A549 (cell line): ENCODE measurements at regions not wholly inside any gene's neighbourhood (a gene's known extent, or its start where the extent isn't known, plus 50 kb on each side); places are given as distances from the start of the nearest gene placed in this dataset.
"Not testable (repeated sequence)": the region's sequence is repeated elsewhere in the genome, so short reads cannot be mapped to it uniquely, and the experiment has no call there.

Experiments
- ATAC-seq, 2 experiments: fragments of 200-7000 bp in 1 of 2; fragments of >200 bp in 1 of 2; cut with Nextera tagmentation in 1 of 2; cut with Tn5 transposase in 1 of 2; 3 replicates each; pipeline versions ENCODE4 v1.8.0 to v1.9.1; 2018 to 2020; ENCODE audit warnings: mild to moderate bottlenecking in 1 of 2, moderate library complexity in 1 of 2
- CTCF ChIA-PET: fragments of 300-600 bp; sonication (Branson Sonifier 250); formaldehyde crosslinking; extraction: SDS; loops from one replicate; lab custom pipeline; 2021; ENCODE audit warnings: antibody characterized with exemption, inconsistent platforms; lab: Yijun Ruan, JAX
- POLR2A ChIA-PET: fragments of 350-600 bp; formaldehyde crosslinking; extraction: SDS; loops from one replicate; lab custom pipeline; 2021; ENCODE audit warnings: antibody characterized with exemption, inconsistent platforms; lab: Yijun Ruan, JAX
- DNase-seq, 2 experiments: peaks; one replicate each; pipeline versions ENCODE4 v3.0.0 to v3.0.0-alpha.2; 2011 to 2016; ENCODE audit warnings: low read depth in 1 of 2, low spot score in 1 of 2
- FAIRE-seq: peaks from 2 replicates; lab custom pipeline; 2011; peaks lifted over from hg19 to GRCh38; lab: Jason Lieb, UNC
- H3K27ac ChIP-seq, 2 experiments: fragments of >200 bp; sonication (Bioruptor Twin); formaldehyde crosslinking; 3 replicates each; pipeline ENCODE4 v1.5.1; 2016 to 2017
- H3K4me1 ChIP-seq: fragments of >200 bp; sonication (Bioruptor Twin); formaldehyde crosslinking; 3 replicates; pipeline ENCODE4 v1.6.1; 2016
- H3K4me2 ChIP-seq: fragments of >200 bp; sonication (Bioruptor Twin); formaldehyde crosslinking; 3 replicates; pipeline ENCODE4 v1.6.1; 2016
- H3K4me3 ChIP-seq: fragments of >200 bp; sonication (Bioruptor Twin); formaldehyde crosslinking; 3 replicates; pipeline ENCODE4 v1.5.1; 2016
- H3K9me3 ChIP-seq: fragments of >200 bp; sonication (Bioruptor Twin); formaldehyde crosslinking; 3 replicates; pipeline ENCODE4 v1.6.1; 2016
- ESRRA ChIP-seq: fragments of 150-350 bp; IDR thresholded peaks from 2 replicates; pipeline ENCODE4 v1.6.1; 2014; ENCODE audit warnings: mild to moderate bottlenecking, low read length, borderline replicate concordance
- FOSB ChIP-seq: fragments of 250-450 bp; sonication (Bioruptor Pico); IDR thresholded peaks from 2 replicates; pipeline ENCODE4 v1.5.0; 2020; ENCODE audit warnings: mild to moderate bottlenecking, moderate library complexity
- GATA3 ChIP-seq: IDR thresholded peaks from 2 replicates; pipeline ENCODE4 v1.6.1; 2012; ENCODE audit warnings: borderline replicate concordance
- HES2 ChIP-seq: fragments of >200 bp; sonication (Bioruptor Twin); formaldehyde crosslinking; IDR thresholded peaks from 2 replicates; pipeline ENCODE4 v1.6.1; 2016
- HEYL ChIP-seq: fragments of 250-450 bp; sonication (Bioruptor Pico); IDR thresholded peaks from 2 replicates; pipeline ENCODE4 v1.8.0; 2021; ENCODE audit warnings: mild to moderate bottlenecking, moderate library complexity
- HOXA7 ChIP-seq: fragments of 250-450 bp; sonication (Bioruptor Pico); IDR thresholded peaks from 2 replicates; pipeline ENCODE4 v1.5.0; 2020; ENCODE audit warnings: mild to moderate bottlenecking, moderate library complexity
- HOXB5 ChIP-seq: fragments of 250-450 bp; sonication (Bioruptor Pico); IDR thresholded peaks from 2 replicates; pipeline ENCODE4 v1.5.0; 2020; ENCODE audit warnings: mild to moderate bottlenecking, moderate library complexity
- JUN ChIP-seq, 2 experiments: fragments of >200 bp; sonication (Bioruptor Twin); formaldehyde crosslinking; IDR thresholded peaks; 2 replicates in 1 of 2; 3 replicates in 1 of 2; pipeline ENCODE4 v1.6.1; 2016 to 2017
- KDM1A ChIP-seq: fragments of 200-600 bp; sonication (generic); IDR thresholded peaks from 2 replicates; pipeline ENCODE4 v1.6.1; 2016; ENCODE audit warnings: low read depth, mild to moderate bottlenecking
- KDM5A ChIP-seq: fragments of 200-600 bp; sonication (generic); IDR thresholded peaks from 2 replicates; pipeline ENCODE4 v1.6.1; 2016; ENCODE audit warnings: antibody characterized with exemption, mild to moderate bottlenecking
- MAFK ChIP-seq: fragments of 450-650 bp; IDR thresholded peaks from 2 replicates; pipeline ENCODE4 v1.6.1; 2014; ENCODE audit not compliant: partially characterized antibody
- MAX ChIP-seq: IDR thresholded peaks from 2 replicates; pipeline ENCODE4 v1.6.1; 2012
- NPAS2 ChIP-seq: fragments of 250-450 bp; sonication (Bioruptor Pico); IDR thresholded peaks from 2 replicates; pipeline ENCODE4 v1.8.0; 2022; ENCODE audit warnings: mild to moderate bottlenecking, moderate library complexity, borderline replicate concordance
- PHF8 ChIP-seq: fragments of 200-600 bp; sonication (generic); IDR thresholded peaks from 2 replicates; pipeline ENCODE4 v1.6.1; 2016; ENCODE audit warnings: low read depth, mild to moderate bottlenecking, antibody characterized with exemption, moderate library complexity, borderline replicate concordance
- POLR2A ChIP-seq: IDR thresholded peaks from 2 replicates; pipeline ENCODE4 v1.6.1; 2012; ENCODE audit warnings: mild to moderate bottlenecking, low read length
- TFCP2L1 ChIP-seq: fragments of 250-450 bp; sonication (Bioruptor Pico); IDR thresholded peaks from 2 replicates; pipeline ENCODE4 v1.5.0; 2021; ENCODE audit warnings: mild to moderate bottlenecking
- USF2 ChIP-seq: fragments of 450-650 bp; IDR thresholded peaks from 2 replicates; pipeline ENCODE4 v1.6.1; 2014; ENCODE audit warnings: antibody characterized with exemption
- ZFP36 ChIP-seq: fragments of 450-650 bp; IDR thresholded peaks from 2 replicates; pipeline ENCODE4 v1.6.1; 2014; ENCODE audit warnings: borderline replicate concordance; ENCODE audit not compliant: partially characterized antibody
- ZNF302 ChIP-seq: fragments of 250-450 bp; sonication (Bioruptor Pico); IDR thresholded peaks from 2 replicates; pipeline ENCODE4 v1.9.0; 2021; ENCODE audit warnings: inconsistent platforms, mild to moderate bottlenecking, moderate library complexity
- WGBS: methylation state at CpG from one replicate; pipeline ENCODE4 v1.1.6; 2017; ENCODE audit errors: missing lambda C conversion rate; 5-methylcytosine and 5-hydroxymethylcytosine counted together

GRCh38 chr2:64250751-64251423 is 106.7 kb upstream of the PELI1 start:
- ChIA-PET CTCF (interaction anchor here (0.8 to 1.5 kb wide), 3 partner anchors 17 to 35 kb away, joined by 3 to 4 read pairs (median 3); no protein-coding TSS in a partner anchor), POLR2A (no interaction called here)
- H3K4me3 ChIP-seq, result no peak overlapping the region
- TF ChIP-seq ZNF302 (CRISPR knock-in tag) (no peak), TFCP2L1 (CRISPR knock-in tag) (no peak), FOSB (CRISPR knock-in tag) (no peak), KDM1A (no peak), MAFK (no peak), PHF8 (no peak), GATA3 (no peak), KDM5A (no peak), JUN (IDR thresholded peaks at IDR 0.05) (no peak), HOXB5 (CRISPR knock-in tag) (no peak), MAX (no peak), ESRRA (no peak), USF2 (no peak), HEYL (CRISPR knock-in tag) (no peak), HES2 (no peak)
- FAIRE-seq, result no peak
- no peaks in the 10 kb centered on the region for H3K4me1 ChIP-seq
- peak in 1 of 2 experiments; percentile 30; a peak in 2 of 6 replicates for ATAC-seq
- 70% methylated on average over 7 of the region's 7 CpGs for WGBS
- H3K4me2 ChIP-seq, result no peak overlapping the region
- no peak overlapping the region for H3K27ac ChIP-seq
- no peak for DNase-seq
- H3K9me3 ChIP-seq, result no peaks in the 10 kb centered on the region

GRCh38 chr2:64251497-64252250 is 107.5 kb upstream of the PELI1 start:
- ChIA-PET POLR2A (no interaction called here), CTCF (interaction anchor here (0.8 to 1.5 kb wide), 2 partner anchors 16 to 36 kb away, joined by 3 to 4 read pairs; no protein-coding TSS in a partner anchor)
- no peak for DNase-seq
- H3K4me2 ChIP-seq, result no peak overlapping the region
- no peaks in the 10 kb centered on the region for H3K9me3 ChIP-seq
- 49% methylated on average over 5 of the region's 5 CpGs for WGBS
- TF ChIP-seq POLR2A, result no peak
- no peak for TF ChIP-seq PHF8
- TF ChIP-seq ZFP36, result no peak
- no peak for TF ChIP-seq NPAS2
- no peak for TF ChIP-seq HOXA7 (CRISPR knock-in tag)
- TF ChIP-seq, all 56 proteins: peak for 0
- ATAC-seq (no peak), FAIRE-seq (no peak)
- no peaks in the 10 kb centered on the region for H3K4me1 ChIP-seq
- no peak overlapping the region for H3K4me3 ChIP-seq
- no peak overlapping the region for H3K27ac ChIP-seq

DNA sequence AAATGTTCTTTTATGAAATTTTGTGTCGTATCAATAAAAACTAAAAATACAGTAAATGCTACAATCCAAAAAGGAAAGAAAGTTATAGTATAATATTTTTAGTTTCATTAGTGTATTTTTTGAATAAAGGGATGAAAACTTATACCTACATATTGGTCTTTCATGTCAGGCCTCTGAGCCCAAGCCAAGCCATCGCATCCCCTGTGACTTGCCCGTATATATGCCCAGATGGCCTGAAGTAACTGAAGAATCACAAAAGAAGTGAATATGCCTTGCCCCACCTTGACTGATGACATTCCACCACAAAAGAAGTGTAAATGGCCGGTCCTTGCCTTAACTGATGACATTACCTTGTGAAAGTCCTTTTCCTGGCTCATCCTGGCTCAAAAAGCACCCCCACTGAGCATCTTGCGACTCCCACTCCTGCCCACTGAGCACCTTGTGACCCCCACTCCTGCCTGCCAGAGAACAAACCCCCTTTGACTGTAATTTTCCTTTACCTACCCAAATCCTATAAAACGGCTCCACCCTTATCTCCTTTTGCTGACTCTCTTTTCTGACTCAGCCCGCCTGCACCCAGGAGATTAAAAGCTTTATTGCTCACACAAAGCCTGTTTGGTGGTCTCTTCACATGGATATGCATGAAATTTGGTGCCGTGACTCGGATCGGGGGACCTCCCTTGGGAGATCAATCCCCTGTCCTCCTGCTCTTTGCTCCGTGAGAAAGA is 108.2 kb upstream of the PELI1 start:
- H3K27ac ChIP-seq, H3K9me3 ChIP-seq, H3K4me1 ChIP-seq, DNase-seq, FAIRE-seq, ATAC-seq, H3K4me2 ChIP-seq, H3K4me3 ChIP-seq, CTCF ChIA-PET, POLR2A ChIA-PET: not testable (repeated sequence)
- WGBS, result 54% methylated on average over 11 of the region's 11 CpGs

GRCh38 chr2:64253421-64253820 is 109.2 kb upstream of the PELI1 start:
- H3K9me3 ChIP-seq, H3K4me3 ChIP-seq, DNase-seq, FAIRE-seq, H3K4me1 ChIP-seq, CTCF ChIA-PET, POLR2A ChIA-PET, ATAC-seq, H3K4me2 ChIP-seq, H3K27ac ChIP-seq: not testable (repeated sequence)
- 42% methylated on average over 8 of the region's 9 CpGs for WGBS
